Heart left ventricle (tissue), 13 donors: ENCODE measurements at regions not wholly inside any gene's neighbourhood (a gene's known extent, or its start where the extent isn't known, plus 50 kb on each side); places are given as distances from the start of the nearest gene placed in this dataset.

Experiments used
- POLR2A ChIP-seq, 2 donors: fragments of 450-650 bp; IDR thresholded peaks; one replicate each; pipeline ENCODE4 v1.6.1; 2017; ENCODE audit warnings: antibody characterized with exemption in 2 of 2, mild to moderate bottlenecking in 2 of 2, moderate library complexity in 2 of 2
- TF ChIP-seq, protein P1 (sequence below), 12 donors: fragments of 200-600 bp; sonication (generic) in 4 of 12; IDR thresholded peaks; one replicate each; pipeline versions ENCODE4 v1.5.0 to v1.8.0; 2018 to 2022; ENCODE audit warnings: antibody characterized with exemption in 12 of 12, mild to moderate bottlenecking in 5 of 12
- donor health status: ischemic (EF 13 %, LVEDD 7.1; RV severe dilation, severe dysfunction).
- donor health status: DM: no; HTN: yes; CAD: no.
- donor health status: DM: no; HTN: no; CAD: no.
- donor health status: ischemic (EF 25% LVEDD 6.9; RV normal size, moderate dysfunction).
- donor health status: ischemic (EF 25% LVEDD 5.7; RV mildly dilated, moderate dysfunction).
- donor health status: ischemic (EF 35%, LVEDD 5.7; RV mildly dilated, moderate dysfunction).
- donor health status: nonischemic (EF 11% LVEDD 7.7; RV severe dilation, severe dysfunction).
- donor health status: DM: yes; HTN: yes; CAD: no.
- donor health status: PGD.
- donor health status: ischemic (EF 29% LVEDD 5.4; RV normal size, mild dysfunction).
- donor health status: nonischemic (EF 23%, LVEDD 6.1; RV moderate dilation, normal function).

DNA sequence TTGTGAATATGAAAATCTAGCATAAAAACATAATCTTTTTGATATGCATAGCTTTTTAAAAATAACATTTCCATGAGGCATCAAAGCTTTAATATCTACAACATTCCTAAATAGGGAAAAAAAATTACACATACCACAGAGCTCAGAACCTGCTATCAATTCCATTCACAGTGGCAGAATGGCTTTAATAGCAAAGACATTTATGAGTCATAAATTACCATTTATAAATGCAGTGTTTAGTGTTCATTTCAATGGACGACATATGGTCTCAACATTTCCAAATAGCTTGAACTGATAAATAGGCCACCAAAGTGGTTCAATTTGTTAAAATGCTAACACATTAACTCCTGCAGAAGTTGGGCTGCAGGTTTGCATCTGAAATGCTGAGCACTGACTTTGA lies 600.6 kb upstream of the SETBP1 start:
- TF ChIP-seq, protein P1, sequence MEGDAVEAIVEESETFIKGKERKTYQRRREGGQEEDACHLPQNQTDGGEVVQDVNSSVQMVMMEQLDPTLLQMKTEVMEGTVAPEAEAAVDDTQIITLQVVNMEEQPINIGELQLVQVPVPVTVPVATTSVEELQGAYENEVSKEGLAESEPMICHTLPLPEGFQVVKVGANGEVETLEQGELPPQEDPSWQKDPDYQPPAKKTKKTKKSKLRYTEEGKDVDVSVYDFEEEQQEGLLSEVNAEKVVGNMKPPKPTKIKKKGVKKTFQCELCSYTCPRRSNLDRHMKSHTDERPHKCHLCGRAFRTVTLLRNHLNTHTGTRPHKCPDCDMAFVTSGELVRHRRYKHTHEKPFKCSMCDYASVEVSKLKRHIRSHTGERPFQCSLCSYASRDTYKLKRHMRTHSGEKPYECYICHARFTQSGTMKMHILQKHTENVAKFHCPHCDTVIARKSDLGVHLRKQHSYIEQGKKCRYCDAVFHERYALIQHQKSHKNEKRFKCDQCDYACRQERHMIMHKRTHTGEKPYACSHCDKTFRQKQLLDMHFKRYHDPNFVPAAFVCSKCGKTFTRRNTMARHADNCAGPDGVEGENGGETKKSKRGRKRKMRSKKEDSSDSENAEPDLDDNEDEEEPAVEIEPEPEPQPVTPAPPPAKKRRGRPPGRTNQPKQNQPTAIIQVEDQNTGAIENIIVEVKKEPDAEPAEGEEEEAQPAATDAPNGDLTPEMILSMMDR (IDR thresholded peaks at IDR 0.05), result no peak
- TF ChIP-seq POLR2A (IDR thresholded peaks at IDR 0.05), result no peak
